Peyer's patch (tissue), 4 donors: ENCODE measurements at regions not wholly inside any gene's neighbourhood (a gene's known extent, or its start where the extent isn't known, plus 50 kb on each side); places are given as distances from the start of the nearest gene placed in this dataset.

Experiments
- DNase-seq, 3 donors: peaks; one replicate each; pipeline ENCODE4 v3.0.0-alpha.2; 2017 to 2019
- H3K27ac ChIP-seq, 4 donors: fragments of 200-600 bp; sonication (generic); one replicate each; pipeline ENCODE4 v1.5.1; 2016 to 2019
- H3K27me3 ChIP-seq, 2 donors: fragments of 200-600 bp; sonication (generic); one replicate each; pipeline ENCODE4 v1.5.1; 2019
- H3K36me3 ChIP-seq, 3 donors: fragments of 200-600 bp; sonication (generic); one replicate each; pipeline ENCODE4 v1.5.1; 2016 to 2019
- H3K4me1 ChIP-seq, 4 donors: fragments of 200-600 bp; sonication (generic); one replicate each; pipeline ENCODE4 v1.5.1; 2016 to 2019
- H3K4me3 ChIP-seq, 4 donors: fragments of 200-600 bp; sonication (generic); 1 replicate in 3 of 4; 2 replicates in 1 of 4; pipeline ENCODE4 v1.5.1; 2016 to 2019; ENCODE audit warnings: mild to moderate bottlenecking in 1 of 4
- H3K9me3 ChIP-seq, 4 donors: fragments of 200-600 bp; sonication (generic); one replicate each; pipeline ENCODE4 v1.5.1; 2016 to 2019; ENCODE audit warnings: mild to moderate bottlenecking in 1 of 4
- POLR2A ChIP-seq, 2 donors: fragments of 450-650 bp; IDR thresholded peaks; one replicate each; pipeline ENCODE4 v1.5.1; 2017; ENCODE audit warnings: antibody characterized with exemption in 2 of 2, mild to moderate bottlenecking in 2 of 2, moderate library complexity in 2 of 2
- TF ChIP-seq, protein P1 (sequence below), 6 experiments: fragments of 450-650 bp in 4 of 6; fragments of 200-600 bp in 2 of 6; sonication (generic) in 1 of 6; IDR thresholded peaks; one replicate each; pipeline ENCODE4 v1.5.1; 2017 to 2019; ENCODE audit warnings: antibody characterized with exemption in 6 of 6, mild to moderate bottlenecking in 3 of 6, moderate library complexity in 1 of 6

DNA sequence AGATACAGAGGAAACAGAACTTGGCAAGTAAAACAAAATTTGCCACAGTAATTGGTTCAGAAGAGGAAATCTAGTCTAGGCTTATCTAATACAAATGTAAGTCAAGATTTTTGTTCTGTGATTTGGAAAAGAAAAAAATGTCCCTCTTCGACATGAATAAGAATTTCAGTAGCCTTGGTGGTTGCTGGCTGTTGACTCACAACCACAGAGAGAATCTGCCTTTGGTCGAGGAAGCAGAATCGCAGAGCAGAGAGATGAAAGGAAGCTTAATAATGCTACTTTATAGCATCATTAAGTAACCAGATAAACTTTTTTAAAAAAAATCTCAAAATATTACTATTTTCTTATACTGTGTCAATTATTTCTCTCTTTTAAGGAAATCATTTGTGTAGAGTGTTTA is 1096.6 kb downstream of the FLRT2 start:
- no peak overlapping the region for H3K27ac ChIP-seq
- no peaks in the 10 kb centered on the region for H3K36me3 ChIP-seq
- H3K27me3 ChIP-seq, result no peaks in the 10 kb centered on the region
- H3K4me1 ChIP-seq, result no peaks in the 10 kb centered on the region
- no peaks in the 10 kb centered on the region for H3K9me3 ChIP-seq
- no peak for DNase-seq
- no peak overlapping the region for H3K4me3 ChIP-seq
- no peak for TF ChIP-seq POLR2A (IDR thresholded peaks at IDR 0.05)
- TF ChIP-seq, protein P1, sequence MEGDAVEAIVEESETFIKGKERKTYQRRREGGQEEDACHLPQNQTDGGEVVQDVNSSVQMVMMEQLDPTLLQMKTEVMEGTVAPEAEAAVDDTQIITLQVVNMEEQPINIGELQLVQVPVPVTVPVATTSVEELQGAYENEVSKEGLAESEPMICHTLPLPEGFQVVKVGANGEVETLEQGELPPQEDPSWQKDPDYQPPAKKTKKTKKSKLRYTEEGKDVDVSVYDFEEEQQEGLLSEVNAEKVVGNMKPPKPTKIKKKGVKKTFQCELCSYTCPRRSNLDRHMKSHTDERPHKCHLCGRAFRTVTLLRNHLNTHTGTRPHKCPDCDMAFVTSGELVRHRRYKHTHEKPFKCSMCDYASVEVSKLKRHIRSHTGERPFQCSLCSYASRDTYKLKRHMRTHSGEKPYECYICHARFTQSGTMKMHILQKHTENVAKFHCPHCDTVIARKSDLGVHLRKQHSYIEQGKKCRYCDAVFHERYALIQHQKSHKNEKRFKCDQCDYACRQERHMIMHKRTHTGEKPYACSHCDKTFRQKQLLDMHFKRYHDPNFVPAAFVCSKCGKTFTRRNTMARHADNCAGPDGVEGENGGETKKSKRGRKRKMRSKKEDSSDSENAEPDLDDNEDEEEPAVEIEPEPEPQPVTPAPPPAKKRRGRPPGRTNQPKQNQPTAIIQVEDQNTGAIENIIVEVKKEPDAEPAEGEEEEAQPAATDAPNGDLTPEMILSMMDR (IDR thresholded peaks at IDR 0.05), result no peak

DNA sequence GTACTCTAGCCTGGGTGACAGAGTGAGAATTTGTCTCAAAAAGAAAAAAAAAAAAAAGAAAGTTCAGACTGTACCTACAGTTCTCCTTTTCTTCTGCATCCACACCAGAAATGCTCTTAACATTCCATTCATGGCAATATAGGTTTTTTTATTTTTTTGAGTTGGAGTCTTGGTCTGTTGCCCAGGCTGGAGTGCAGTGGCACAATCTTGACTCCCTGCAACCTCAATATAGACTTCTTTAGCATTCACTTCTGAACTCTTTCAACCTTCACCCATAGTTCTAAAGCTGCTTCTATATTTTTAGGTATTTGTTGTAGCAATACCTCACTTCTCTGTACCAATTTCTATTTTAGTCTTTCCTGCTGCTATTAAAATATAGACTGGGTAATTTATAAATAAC is 1095.7 kb downstream of the FLRT2 start:
- no peaks in the 10 kb centered on the region for H3K4me1 ChIP-seq
- H3K27ac ChIP-seq, result no peak overlapping the region
- TF ChIP-seq POLR2A (IDR thresholded peaks at IDR 0.05), result no peak
- TF ChIP-seq, protein P1 (IDR thresholded peaks at IDR 0.05), result no peak
- H3K4me3 ChIP-seq, result no peak overlapping the region
- no peak for DNase-seq
- no peaks in the 10 kb centered on the region for H3K9me3 ChIP-seq
- H3K36me3 ChIP-seq, result no peaks in the 10 kb centered on the region
- no peaks in the 10 kb centered on the region for H3K27me3 ChIP-seq

DNA sequence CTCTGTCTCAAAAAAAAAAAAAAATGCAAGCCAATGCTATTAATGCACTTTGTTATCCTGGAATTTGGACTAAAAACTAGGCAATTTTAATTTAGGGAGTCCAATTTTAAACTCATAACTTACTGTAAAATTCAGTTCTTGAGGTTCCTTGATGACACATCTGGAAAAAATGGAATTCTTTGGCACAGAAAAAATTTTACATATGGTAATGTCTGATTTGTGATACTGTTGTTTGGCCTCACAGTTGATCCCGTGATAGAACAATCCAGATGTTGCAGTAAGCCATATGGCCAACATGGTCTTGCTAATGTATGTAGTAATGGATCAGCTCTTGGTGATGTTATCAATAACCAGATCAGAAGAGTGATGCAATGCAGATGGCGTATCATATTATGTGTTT is 1089.8 kb downstream of the FLRT2 start:
- H3K27ac ChIP-seq, result no peak overlapping the region
- no peaks in the 10 kb centered on the region for H3K36me3 ChIP-seq
- H3K4me3 ChIP-seq, result no peak overlapping the region
- no peak for TF ChIP-seq POLR2A (IDR thresholded peaks at IDR 0.05)
- TF ChIP-seq, protein P1 (IDR thresholded peaks at IDR 0.05), result no peak
- no peaks in the 10 kb centered on the region for H3K9me3 ChIP-seq
- H3K27me3 ChIP-seq, result no peaks in the 10 kb centered on the region
- DNase-seq, result no peak
- no peaks in the 10 kb centered on the region for H3K4me1 ChIP-seq

DNA sequence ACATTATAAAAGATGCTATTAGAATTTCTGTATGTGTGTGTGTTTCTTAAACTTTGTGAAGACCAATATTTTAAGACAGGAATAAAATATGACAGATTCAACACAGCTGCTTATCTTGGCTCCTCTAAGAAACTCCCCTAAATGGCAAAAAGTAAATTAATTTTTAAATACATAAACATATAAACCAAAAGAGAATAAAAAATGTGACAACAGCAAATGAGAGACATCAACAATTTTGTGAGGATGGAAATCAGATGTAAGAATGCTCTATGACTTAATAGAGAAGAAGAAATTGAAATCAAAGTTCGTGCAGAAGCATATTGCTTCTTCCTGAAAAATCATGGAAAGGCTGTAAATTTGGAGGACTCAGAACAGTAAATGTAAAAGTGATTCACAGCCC is 1083.8 kb downstream of the FLRT2 start:
- no peak for TF ChIP-seq POLR2A (IDR thresholded peaks at IDR 0.05)
- TF ChIP-seq, protein P1 (IDR thresholded peaks at IDR 0.05), result no peak
- H3K27ac ChIP-seq, result no peak overlapping the region
- H3K4me3 ChIP-seq, result no peak overlapping the region
- H3K9me3 ChIP-seq, result no peaks in the 10 kb centered on the region
- no peaks in the 10 kb centered on the region for H3K36me3 ChIP-seq
- no peaks in the 10 kb centered on the region for H3K4me1 ChIP-seq
- H3K27me3 ChIP-seq, result no peaks in the 10 kb centered on the region
- DNase-seq, result no peak

DNA sequence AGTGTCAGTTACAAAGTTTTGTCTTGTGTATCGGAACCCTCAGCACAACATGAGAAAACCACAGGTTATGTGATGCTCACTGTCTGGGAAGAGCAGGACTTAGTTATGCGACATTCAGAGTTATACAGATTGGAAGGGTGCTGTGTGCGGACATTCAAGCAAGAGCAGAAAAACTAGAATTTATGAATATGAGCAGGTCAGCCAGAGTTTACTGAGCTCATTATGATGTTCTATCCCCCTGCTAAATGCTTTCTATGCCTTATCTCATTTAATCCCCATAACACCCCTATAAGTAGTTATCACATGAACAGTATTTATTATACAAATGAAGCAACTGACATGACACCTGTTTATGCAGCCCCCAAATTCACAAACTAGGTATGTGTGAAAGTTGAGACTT is 1083.2 kb downstream of the FLRT2 start:
- no peaks in the 10 kb centered on the region for H3K36me3 ChIP-seq
- H3K4me1 ChIP-seq, result no peaks in the 10 kb centered on the region
- no peak for TF ChIP-seq POLR2A (IDR thresholded peaks at IDR 0.05)
- TF ChIP-seq, protein P1 (IDR thresholded peaks at IDR 0.05), result no peak
- DNase-seq, result no peak
- no peaks in the 10 kb centered on the region for H3K9me3 ChIP-seq
- H3K4me3 ChIP-seq, result no peak overlapping the region
- no peaks in the 10 kb centered on the region for H3K27me3 ChIP-seq
- no peak overlapping the region for H3K27ac ChIP-seq

DNA sequence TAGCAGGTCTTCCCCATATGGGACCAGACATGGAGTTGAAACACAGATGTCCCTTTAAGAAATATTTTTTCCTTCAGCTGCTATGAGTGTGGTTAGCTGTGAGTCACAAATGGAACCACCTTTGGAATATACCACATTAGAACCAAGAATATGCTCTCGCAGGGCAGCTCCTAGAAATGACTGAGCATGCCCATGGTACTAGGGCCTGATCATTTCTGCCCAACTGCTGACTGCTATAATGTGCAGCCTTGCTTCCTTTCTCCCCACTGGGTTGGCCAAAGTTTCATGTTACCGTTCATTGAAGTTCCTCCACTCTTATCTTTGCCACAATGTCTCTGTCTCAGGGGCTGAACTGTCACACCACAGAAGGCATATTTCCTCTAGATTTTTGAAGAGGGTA is 1074.6 kb downstream of the FLRT2 start:
- no peaks in the 10 kb centered on the region for H3K4me1 ChIP-seq
- H3K9me3 ChIP-seq, result no peaks in the 10 kb centered on the region
- no peak for DNase-seq
- H3K27me3 ChIP-seq, result no peaks in the 10 kb centered on the region
- H3K36me3 ChIP-seq, result no peaks in the 10 kb centered on the region
- TF ChIP-seq, protein P1 (IDR thresholded peaks at IDR 0.05), result no peak
- TF ChIP-seq POLR2A (IDR thresholded peaks at IDR 0.05), result no peak
- H3K27ac ChIP-seq, result no peak overlapping the region
- no peak overlapping the region for H3K4me3 ChIP-seq
